LHCN-M2 (cell line): ENCODE measurements at regions not wholly inside any gene's neighbourhood (a gene's known extent, or its start where the extent isn't known, plus 50 kb on each side); places are given as distances from the start of the nearest gene placed in this dataset.

Experiments
- DNase-seq: peaks from one replicate; pipeline ENCODE4 v3.0.0-alpha.2; 2012; ENCODE audit warnings: low read depth

DNA sequence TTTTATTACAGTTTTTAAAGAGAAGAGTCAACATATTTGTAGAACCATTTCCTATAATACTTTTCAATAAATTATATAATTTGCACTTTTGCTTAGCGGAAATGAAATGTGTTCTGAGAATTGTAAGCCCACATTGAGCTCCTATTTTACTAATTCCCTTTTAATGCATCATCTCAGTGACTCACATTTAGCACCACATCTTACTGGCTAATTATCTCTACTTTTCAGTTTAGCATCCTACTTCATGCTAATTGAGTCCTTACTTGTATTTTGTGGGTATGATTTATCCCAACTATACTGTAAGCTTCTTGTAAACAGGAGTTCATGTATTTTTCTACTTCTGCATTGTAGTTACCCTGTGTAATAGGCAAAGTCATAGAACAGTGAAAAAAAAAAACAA, 67.5 kb downstream of the TMX1 start:
- DNase-seq = no peak

- DNase-seq = no peak
These were observed 68.8 kb downstream of the TMX1 start for GRCh38 chr14:51308866-51309265.

- peak; percentile 96 for DNase-seq
These were observed 70.5 kb downstream of the TMX1 start for GRCh38 chr14:51310505-51310944.

DNA sequence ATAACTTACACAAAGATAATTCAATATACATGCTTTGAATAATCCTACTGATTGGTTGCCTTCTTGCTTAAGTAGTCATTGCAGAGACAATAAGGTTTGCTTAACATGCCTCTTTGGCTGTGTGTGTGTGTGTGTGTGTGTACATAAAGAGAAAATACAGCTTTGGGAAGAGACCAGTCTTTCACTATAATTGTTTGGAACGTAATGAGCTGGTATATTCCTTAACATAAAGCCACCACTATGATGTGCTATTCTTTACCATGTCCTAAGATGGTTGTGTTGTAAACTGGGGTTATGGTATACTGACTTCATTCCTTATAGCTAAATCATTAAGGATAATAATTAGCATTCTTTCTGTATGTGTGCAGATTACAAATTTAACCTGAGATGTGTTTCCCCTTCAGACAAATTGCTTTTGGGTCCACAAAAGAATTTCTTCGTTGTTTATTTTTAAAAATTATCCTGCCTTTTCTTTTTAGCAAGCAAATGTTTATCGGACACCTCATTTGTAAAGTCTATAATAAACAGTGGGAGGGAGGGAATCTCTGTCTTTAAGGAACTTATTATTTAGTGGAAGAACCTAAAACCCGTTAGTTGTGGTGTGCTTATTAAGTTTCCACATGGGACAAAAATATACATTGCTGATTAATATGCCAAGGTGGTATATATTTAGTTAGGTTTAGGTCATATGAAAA, 74.4 kb downstream of the TMX1 start:
- DNase-seq = no peak

- DNase-seq = no peak
These were observed 77.3 kb downstream of the TMX1 start for GRCh38 chr14:51317373-51317772.

GRCh38 chr14:51318813-51319597, 79.0 kb downstream of the TMX1 start:
- DNase-seq = no peak

DNA sequence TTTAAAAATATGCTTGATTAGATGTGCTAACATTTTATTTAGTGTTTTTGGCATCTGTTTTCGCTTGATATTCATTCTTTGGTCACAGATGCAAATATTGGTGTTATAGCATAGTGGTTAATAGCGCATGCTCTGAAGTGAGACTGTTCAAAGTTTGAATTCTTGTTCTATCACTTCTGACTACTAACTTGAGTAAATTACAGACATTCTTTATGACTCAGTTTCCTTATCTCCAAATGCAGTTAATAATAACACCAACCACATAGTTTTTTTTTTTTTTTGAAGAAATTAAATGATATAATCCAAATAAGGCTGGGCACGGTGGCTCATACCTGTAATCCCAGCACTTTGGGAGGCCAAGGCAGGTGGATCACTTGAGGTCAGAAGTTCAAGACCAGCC, 81.0 kb downstream of the TMX1 start:
- DNase-seq = no peak

DNA sequence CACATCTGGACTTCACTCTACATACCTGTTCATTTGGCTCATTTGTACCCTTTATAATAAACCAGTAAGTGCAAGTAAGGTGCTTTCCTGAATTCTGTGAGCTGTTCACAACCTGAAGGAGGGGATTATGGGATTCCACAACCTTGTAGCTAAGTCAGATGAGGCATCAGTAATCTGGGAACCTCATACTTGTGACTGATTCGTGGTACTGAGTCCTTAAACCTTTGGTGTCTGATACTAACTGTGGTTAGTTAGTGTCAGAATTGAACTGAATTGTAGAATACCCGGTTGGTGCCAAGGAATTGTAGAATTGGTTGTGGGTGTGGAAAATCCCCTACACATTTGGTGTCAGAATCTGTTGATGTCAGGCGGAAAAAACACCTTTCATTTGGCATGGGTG, 83.4 kb downstream of the TMX1 start:
- no peak for DNase-seq

DNA sequence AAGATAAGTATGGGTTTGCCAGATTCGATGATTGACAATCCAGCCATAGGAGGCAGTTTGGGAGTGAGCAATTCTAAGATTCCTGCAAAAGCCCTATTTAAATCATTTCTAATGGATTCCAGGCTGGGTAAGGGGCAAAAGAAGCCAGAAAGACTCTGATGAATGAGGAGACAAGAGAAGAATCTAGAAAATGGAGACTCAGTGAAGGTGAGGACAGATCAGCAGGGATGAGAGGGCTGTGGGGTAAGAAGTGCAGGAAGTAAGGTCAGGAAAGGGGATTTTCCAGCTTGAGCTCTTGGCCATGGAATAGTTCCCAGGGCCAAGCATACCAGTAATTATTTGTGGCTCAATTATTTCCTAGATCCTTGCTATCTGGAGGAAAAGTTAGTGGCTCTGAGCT, 87.3 kb downstream of the TMX1 start:
- no peak for DNase-seq

DNA sequence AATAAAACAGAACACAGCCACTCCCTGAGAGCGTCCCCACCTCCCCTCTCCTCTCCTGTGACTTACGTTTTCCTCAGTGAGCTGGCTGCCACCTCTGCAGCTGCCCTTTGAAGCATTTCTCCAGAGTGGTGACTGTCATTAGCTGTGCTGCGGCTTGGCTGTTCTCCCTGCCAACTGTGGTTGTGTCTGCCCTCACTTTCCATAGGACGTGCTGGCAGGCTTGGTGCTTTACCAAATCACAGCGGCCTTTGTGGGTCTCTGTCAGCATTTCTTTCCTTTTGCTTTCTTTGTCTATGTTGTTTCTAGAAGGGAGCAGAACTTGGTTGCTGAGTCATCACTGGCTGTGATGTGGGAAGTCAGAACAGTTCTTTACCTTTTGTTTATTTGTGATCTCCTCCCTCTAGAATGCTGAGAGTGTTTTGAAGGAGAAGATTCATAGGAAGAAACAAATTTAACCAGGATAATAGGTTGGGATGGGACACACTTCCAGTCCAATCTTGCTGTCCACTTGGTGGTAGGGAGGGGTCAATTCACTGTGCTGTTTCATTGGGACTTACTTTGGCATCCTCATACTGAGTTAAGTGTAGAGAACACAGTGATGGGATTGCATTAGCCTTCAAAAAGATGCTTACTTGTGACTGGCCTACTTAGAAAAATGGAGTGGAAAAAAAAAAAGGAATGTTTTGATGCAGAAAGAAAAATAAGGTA, 88.2 kb downstream of the TMX1 start:
- peak; percentile 78 for DNase-seq

DNA sequence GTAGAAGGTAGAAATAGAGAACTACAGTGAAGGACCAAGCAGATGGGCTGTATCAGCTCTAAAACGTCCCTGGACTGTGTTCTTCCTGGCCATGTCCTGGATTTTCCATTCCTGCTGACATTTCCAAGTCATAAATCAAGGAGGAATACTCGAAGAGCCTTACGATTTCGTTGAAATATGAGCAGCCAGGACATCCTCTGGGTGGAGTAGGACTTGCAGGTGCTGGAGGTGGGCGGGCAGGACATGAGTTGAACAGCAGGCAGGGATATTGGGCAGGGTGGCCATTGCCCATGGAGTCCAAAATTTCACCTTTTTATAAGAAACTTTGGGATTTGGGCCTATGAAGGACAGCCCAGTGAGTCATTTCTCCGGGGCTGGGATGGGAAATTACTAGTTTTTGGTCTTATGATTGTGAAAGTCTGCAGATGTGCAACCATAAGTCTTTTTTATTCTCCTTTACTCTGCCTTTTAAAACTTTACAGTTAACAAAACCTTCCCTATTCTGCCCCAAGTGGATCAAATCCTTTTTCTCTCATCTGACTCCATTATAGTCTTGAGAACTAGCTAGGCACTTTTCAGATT, 88.8 kb downstream of the TMX1 start:
- DNase-seq = peak; percentile 45

GRCh38 chr14:51331486-51332367, 91.7 kb downstream of the TMX1 start:
- DNase-seq = no peak

DNA sequence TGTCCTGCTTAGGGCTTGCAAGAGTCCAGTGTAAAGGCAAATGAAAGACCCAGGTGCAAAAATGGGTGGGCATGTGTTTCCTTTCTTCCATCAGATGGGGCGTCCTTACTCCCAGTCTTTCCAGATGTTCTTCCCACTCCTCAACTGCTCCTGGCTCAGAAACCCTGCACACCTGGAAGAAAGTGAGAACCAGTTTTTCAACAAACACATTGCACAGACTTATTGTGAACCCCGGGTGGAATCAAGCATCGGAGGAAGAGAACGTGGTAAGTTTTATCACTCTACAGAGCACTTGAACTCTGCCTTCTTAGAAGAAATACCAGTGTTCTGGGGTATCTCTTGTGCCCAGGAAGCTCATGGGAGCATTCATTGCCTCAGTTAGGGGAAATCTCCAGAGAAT, 93.3 kb downstream of the TMX1 start:
- DNase-seq = no peak

DNA sequence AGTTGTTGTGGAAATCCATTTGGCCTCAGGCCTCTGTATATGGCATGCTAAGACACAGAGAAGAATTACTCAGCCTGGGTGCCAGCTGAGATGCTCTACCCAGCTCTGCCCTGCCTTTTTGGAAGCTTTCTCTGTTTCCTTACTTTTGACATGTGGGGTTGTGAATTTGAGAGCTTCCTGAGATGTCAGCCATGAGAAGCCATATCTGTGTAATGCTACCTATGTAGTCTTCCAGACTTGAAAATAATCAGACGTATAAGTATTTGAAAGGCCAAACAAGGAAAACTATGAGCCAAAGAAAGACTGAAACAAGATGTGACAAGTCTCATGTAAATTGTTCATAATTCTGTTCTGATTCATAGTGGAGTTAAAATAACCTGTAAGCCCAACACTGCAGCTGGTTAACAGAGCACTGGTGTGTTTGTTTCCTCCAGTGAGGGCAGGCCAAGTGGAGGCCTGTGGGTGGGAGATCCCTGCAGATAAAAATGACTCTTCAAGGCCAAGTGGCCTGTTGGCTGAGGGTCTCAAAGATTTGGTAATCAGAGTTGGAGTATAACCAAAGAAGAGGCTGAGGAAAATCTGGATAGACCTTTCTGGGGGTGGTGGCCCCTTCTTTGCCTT, 94.0 kb downstream of the TMX1 start:
- no peak for DNase-seq

DNA sequence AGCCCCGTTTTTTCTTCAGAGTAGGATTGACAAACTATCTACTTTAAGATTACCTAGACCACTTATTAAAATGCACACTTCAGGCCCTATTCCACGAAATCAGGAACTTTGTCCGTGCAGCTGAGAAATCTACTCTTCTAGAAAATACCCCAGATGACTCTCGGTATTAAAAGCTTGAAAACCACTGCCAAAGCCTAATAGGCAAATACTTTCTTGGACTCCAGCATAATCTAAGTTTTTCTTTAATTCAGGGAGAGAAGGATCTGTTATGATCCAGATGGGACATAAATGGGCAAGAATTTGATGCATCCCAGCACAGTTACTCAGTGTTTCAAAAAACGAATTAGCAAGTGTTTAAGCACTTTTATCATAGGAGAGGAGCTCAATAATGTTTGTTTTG, 94.5 kb downstream of the TMX1 start:
- no peak for DNase-seq

GRCh38 chr14:51335531-51335930, 95.5 kb downstream of the TMX1 start:
- no peak for DNase-seq

GRCh38 chr14:51335961-51336723, 96.1 kb downstream of the TMX1 start:
- DNase-seq = no peak

DNA sequence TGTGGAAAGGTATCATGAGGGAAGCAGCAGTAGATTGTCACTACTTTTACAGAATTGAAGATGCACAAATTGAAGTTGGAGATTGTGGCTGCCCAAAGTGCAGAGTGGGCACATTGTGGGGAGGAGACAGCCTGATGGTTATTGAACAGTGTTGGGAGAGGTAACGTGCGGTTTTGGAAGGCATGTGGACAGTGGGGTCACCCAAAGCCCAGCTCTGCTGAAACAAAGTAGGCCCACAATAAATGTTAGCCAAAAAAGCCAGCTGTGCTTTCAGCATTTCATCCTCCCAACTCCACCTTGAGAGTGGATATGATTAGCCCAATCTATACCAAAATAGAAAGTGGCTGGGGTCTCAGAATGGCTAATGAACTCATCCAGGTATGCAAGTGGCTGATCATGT, 96.7 kb downstream of the TMX1 start:
- no peak for DNase-seq

- DNase-seq = no peak
These were observed 97.5 kb downstream of the TMX1 start for GRCh38 chr14:51337520-51337919.

GRCh38 chr14:51341338-51341737, 101.3 kb downstream of the TMX1 start:
- no peak for DNase-seq
